ENCODE measurements at regions not wholly inside any gene's neighbourhood (a gene's known extent, or its start where the extent isn't known, plus 50 kb on each side); places are given as distances from the start of the nearest gene placed in this dataset.

- TF ChIP-seq POLR2A (IDR thresholded peaks at IDR 0.05) (no peak), CTCF (IDR thresholded peaks at IDR 0.05) (no peak)
Observed at GRCh38 chr6:77987035-77987384, 334.2 kb downstream of the MEI4 start.

Data from thyroid gland (tissue), 4 donors.